H1 (cell line): ENCODE measurements at regions not wholly inside any gene's neighbourhood (a gene's known extent, or its start where the extent isn't known, plus 50 kb on each side); places are given as distances from the start of the nearest gene placed in this dataset.
A peak's percentile ranks its signal among the peaks of the same experiment; 100 is the strongest.

Experiments
- CTCF ChIP-seq, 3 experiments: IDR thresholded peaks; 1 replicate in 2 of 3; 2 replicates in 1 of 3; pipeline versions ENCODE4 v1.5.1 to v1.6.1; 2011; ENCODE audit warnings: low read length in 3 of 3, mild to moderate bottlenecking in 3 of 3, inconsistent platforms in 2 of 3, low read depth in 1 of 3, moderate library complexity in 1 of 3; ENCODE audit not compliant: insufficient read depth in 1 of 3; ENCODE audit errors: control extremely low read depth in 1 of 3
- EZH2 ChIP-seq: fragments of 200-600 bp; sonication (generic); IDR thresholded peaks from 2 replicates; pipeline ENCODE4 v1.7.1; 2012; ENCODE audit warnings: low read depth, mild to moderate bottlenecking, moderate library complexity, low read length, inconsistent platforms; ENCODE audit not compliant: severe bottlenecking
- FOSL1 ChIP-seq: IDR thresholded peaks from 2 replicates; pipeline ENCODE4 v1.6.1; 2011; ENCODE audit warnings: mild to moderate bottlenecking, low read depth, low read length, moderate library complexity; ENCODE audit not compliant: insufficient read depth
- MAFK ChIP-seq: IDR thresholded peaks from 2 replicates; pipeline ENCODE4 v1.6.1; 2012; ENCODE audit warnings: low read depth, mild to moderate bottlenecking, improper control_type of control experiment, low read length
- RAD21 ChIP-seq, 2 experiments: IDR thresholded peaks in 1 of 2; conservative IDR thresholded peaks in 1 of 2; 2 replicates each; pipeline ENCODE4 v1.6.1; 2011; ENCODE audit warnings: low read depth in 2 of 2, low read length in 2 of 2, improper control_type of control experiment in 1 of 2, inconsistent platforms in 1 of 2, mild to moderate bottlenecking in 1 of 2, moderate library complexity in 1 of 2
- TEAD4 ChIP-seq: IDR thresholded peaks from 2 replicates; pipeline ENCODE4 v1.6.1; 2012; ENCODE audit warnings: low read depth, low read length, inconsistent platforms, mixed read lengths

GRCh38 chr3:140823106-140823505 lies 118.5 kb upstream of the SLC25A36 start:
- peak in 1 of 3 experiments; percentile 19; a peak in 1 of 4 replicates for TF ChIP-seq CTCF (IDR thresholded peaks at IDR 0.05; ENCODE audit: control extremely low read depth in 1 of 3, insufficient read depth in 1 of 3, low read depth in 1 of 3, low read length in 3 of 3)
- no peak for TF ChIP-seq FOSL1
- no peak for TF ChIP-seq MAFK
- no peak for TF ChIP-seq TEAD4
- no peak for TF ChIP-seq RAD21 (IDR thresholded peaks at IDR 0.05 in 1 of 2, conservative IDR thresholded peaks at IDR 0.05 in 1 of 2; ENCODE audit: low read depth in 2 of 2, low read length in 2 of 2)
- TF ChIP-seq EZH2, result no peak
